Activated CD8-positive, alpha-beta memory T cell treated with anti-CD3 and anti-CD28 coated beads, Interleukin-2, amount 10 ng/mL, durations not matched to agents 7 days and 5 days (primary cell): ENCODE measurements at regions not wholly inside any gene's neighbourhood (a gene's known extent, or its start where the extent isn't known, plus 50 kb on each side); places are given as distances from the start of the nearest gene placed in this dataset.

Source experiments
- ATAC-seq: fragments of 150-1000 bp; cut with Tn5 transposase; one replicate; pipeline ENCODE4 v1.10.0; 2021; ENCODE audit warnings: moderate library complexity
- CTCF ChIA-PET: fragments of 350-600 bp; sonication (Branson Sonifier 250); formaldehyde crosslinking; loops from one replicate; lab custom pipeline; 2021; ENCODE audit warnings: antibody characterized with exemption; lab: Charles Lee
- DNase-seq: peaks from one replicate; pipeline ENCODE4 v3.0.0-alpha.2; 2020
- H3K27ac Mint-ChIP-seq: one replicate; pipeline ENCODE4 v1.8.0; 2021; ENCODE audit warnings: mild to moderate bottlenecking, mixed read lengths
- H3K27me3 Mint-ChIP-seq: one replicate; pipeline ENCODE4 v1.8.0; 2021; ENCODE audit warnings: mixed read lengths
- H3K36me3 Mint-ChIP-seq: one replicate; pipeline ENCODE4 v1.8.0; 2021; ENCODE audit warnings: mild to moderate bottlenecking, mixed read lengths
- H3K4me1 Mint-ChIP-seq: one replicate; pipeline ENCODE4 v1.8.0; 2021; ENCODE audit warnings: mixed read lengths
- H3K4me3 Mint-ChIP-seq: one replicate; pipeline ENCODE4 v1.8.0; 2021; ENCODE audit warnings: mild to moderate bottlenecking, moderate library complexity, mixed read lengths
- H3K9me3 Mint-ChIP-seq: one replicate; pipeline ENCODE4 v1.8.0; 2022; ENCODE audit warnings: low read depth, mixed read lengths

DNA sequence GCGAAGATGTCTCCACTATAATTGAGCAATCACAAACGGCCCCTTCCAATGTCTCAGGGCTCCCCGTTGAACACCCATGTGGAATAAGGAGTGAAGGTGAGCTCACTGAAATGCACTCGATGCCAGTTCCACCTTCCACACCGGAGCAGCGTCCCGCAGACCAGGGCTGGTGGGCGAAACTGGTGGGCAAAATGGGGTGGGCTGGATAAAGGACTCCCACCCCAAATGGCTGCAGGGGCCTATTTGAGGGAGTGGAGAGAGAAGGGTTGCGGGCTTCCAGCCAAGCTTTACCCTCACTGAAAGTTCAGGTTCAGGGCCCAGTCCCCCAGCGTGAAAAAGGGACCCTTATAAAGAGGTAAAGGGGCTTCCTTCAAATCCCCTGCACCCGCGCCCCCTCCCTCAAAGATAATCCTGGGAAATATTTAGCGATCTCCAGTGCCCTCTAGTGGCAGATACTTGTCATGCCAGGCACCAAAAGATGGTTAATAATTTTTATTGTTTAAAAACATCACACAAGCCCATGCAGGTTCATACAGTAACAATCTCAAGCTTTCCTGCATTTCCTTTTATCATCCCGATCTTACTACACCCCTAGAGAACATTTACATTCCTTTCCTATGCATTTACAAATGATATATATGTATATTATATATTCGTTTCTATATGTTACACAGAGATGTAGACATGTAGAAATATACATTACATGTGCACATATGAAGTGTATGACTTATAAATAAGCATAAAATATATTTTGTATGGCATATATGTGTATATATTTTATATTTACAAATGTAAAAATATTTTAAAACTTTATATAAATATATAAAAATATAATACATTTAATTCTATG is 58.2 kb upstream of the NKX2-2 start:
- Mint-ChIP-seq H3K27ac (no peak overlapping the region), H3K4me1 (peaks cover 6% of the 10 kb centered on the region), H3K9me3 (no peaks in the 10 kb centered on the region), H3K4me3 (no peak overlapping the region), H3K36me3 (no peaks in the 10 kb centered on the region), H3K27me3 (peaks cover 27% of the 10 kb centered on the region)
- CTCF ChIA-PET = interaction anchor here (1.0 to 3.4 kb wide), 9 partner anchors 10 to 712 kb away, joined by 3 to 19 read pairs (median 4); no protein-coding TSS in a partner anchor
- DNase-seq = no peak
- no peak for ATAC-seq

DNA sequence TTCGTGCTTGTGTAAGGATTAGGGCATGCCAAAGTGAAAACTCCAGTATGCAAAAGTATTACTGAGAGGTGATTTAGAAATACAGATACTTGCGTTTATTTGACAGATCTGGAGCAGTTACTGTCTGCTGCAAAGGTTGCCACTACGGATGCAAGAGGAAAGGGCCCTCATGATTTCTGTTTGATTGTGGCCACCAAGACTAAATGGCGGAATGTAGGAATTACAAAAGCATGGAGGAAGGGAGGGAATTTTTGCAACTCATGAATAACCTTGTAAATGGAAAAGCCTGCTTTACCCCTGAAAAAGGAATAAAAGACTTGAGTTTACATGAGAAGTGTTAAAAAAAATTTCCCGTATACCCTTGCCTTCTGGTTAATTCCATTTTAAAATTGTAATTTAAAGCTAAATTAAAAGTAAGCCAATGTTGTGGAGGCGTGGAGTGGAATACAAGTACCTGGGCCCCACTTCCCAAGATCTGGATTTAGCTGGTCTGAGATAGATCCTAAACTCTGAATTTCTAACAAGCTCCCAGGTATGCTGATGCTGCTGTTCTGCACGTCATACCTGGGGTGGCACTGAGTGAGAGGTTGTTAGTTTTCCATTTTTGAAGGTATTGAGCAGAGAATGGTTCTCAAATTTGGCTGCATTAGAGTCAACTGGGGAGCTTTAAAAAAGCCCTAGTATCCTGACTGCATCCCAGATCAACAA is 56.6 kb upstream of the NKX2-2 start:
- H3K27me3 Mint-ChIP-seq = peaks cover 32% of the 10 kb centered on the region
- H3K36me3 Mint-ChIP-seq = no peaks in the 10 kb centered on the region
- no peak overlapping the region for H3K27ac Mint-ChIP-seq
- no peak for DNase-seq
- no peaks in the 10 kb centered on the region for H3K9me3 Mint-ChIP-seq
- CTCF ChIA-PET = interaction anchor here (0.6 to 3.4 kb wide), 10 partner anchors 8 to 733 kb away, joined by 3 to 19 read pairs (median 4); no protein-coding TSS in a partner anchor
- no peak overlapping the region for H3K4me3 Mint-ChIP-seq
- no peak for ATAC-seq
- peaks cover 6% of the 10 kb centered on the region for H3K4me1 Mint-ChIP-seq

DNA sequence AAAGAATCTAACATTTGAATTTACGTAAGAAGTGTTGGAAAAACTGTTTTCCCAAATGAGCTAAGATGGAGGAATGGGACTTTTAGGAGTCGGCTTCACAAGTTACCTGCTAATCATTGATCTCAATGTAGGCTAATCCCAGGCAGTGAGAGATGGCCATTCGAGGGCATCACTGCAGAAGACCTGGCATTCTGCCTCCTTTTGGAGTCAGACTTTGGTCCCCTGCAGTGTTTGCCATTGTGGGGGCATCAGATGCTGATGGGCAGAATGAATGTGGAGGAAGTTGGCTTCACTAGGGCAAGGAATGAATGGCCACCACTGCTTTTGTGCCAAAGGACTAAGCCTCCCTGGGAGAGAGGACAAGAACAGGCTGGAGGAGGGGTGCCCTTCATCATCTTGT is 55.7 kb upstream of the NKX2-2 start:
- Mint-ChIP-seq H3K27me3 (peaks cover 32% of the 10 kb centered on the region), H3K4me1 (peaks cover 6% of the 10 kb centered on the region), H3K4me3 (no peak overlapping the region), H3K27ac (no peak overlapping the region), H3K36me3 (no peaks in the 10 kb centered on the region), H3K9me3 (no peaks in the 10 kb centered on the region)
- CTCF ChIA-PET = interaction anchor here (1.0 to 3.4 kb wide), 2 partner anchors 10 to 40 kb away, joined by 3 to 19 read pairs; no protein-coding TSS in a partner anchor
- ATAC-seq (no peak), DNase-seq (no peak)

DNA sequence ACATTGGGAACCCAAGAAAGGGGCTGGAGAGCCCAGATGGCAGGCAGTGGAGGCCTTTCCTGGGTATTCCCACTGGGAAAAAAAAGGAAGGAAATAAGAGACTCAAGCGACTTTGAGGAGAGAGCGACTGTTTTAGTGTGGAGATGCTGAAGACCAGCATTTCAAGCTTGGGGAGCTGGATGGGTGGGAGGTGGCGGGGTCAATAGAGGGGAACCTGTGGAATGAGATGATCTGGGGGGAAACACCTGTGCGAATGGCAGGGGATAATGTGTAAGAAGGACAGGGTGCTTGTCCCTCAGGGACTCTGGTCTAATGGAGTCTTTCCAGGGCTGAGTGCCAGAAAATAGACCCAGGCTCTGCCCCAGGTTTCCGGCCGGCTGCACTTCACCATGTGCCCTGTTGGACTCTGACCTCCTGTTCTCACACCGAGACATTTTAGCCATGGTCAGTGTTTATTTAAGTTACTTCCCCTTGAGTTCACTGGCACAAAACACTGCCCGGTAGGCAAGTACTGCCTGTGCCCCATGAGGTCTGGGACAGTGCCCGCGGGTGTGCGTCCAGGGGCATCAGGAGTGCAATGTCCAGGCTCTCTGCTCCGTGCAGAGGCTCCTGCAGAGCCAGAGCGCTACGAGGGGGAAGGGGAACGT is 50.4 kb upstream of the NKX2-2 start:
- CTCF ChIA-PET = no interaction called here
- H3K9me3 Mint-ChIP-seq = no peaks in the 10 kb centered on the region
- H3K36me3 Mint-ChIP-seq = no peaks in the 10 kb centered on the region
- no peak for DNase-seq
- H3K27me3 Mint-ChIP-seq = peaks cover 26% of the 10 kb centered on the region
- H3K4me1 Mint-ChIP-seq = peaks cover 3% of the 10 kb centered on the region
- no peak overlapping the region for H3K27ac Mint-ChIP-seq
- no peak overlapping the region for H3K4me3 Mint-ChIP-seq
- no peak for ATAC-seq
